A204.1 (cell line): ENCODE measurements at regions not wholly inside any gene's neighbourhood (a gene's known extent, or its start where the extent isn't known, plus 50 kb on each side); places are given as distances from the start of the nearest gene placed in this dataset.
A peak's percentile ranks its signal among the peaks of the same experiment; 100 is the strongest.

Source experiments
- FAIRE-seq: peaks from 2 replicates; lab custom pipeline; 2012; peaks lifted over from hg19 to GRCh38; lab: Jason Lieb, UNC

DNA sequence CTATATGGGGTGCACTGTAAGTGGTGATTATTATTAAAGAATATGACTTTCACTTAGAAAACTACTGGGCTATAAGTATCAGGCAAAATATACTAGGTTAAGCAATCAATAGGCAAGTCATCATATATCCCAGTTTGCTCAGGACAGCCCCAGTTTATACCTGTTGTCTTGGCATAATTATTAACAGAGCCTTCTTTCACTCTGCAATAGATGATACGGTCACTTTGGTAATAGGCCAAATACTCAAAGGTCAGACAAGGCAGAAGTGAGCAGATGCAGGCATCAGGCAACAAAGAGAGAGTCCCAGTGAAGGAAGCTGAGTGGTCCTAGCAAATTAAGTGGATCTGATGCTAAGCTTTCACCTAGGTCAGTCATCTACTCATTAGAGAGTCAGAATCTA, 599.9 kb downstream of the LMO4 start:
- no peak for FAIRE-seq

DNA sequence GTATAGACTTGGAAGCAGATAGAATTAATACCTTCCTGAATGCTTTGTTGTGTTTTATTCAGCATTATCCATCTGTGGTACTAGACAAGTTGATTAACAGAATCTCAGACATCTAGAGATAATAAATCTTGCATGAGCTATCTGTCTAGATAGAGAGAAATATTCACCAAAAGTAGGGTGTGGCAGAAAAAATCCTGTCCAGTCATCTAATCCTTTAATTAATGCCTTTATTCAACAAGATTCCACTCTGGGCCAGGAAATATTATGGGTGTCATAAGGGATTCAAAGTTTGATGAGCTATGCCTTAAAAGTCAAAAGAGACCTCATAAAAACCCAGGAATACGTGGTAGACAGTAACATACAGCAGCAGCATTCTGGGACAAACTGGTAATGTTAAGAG, 601.2 kb downstream of the LMO4 start:
- FAIRE-seq: no peak

DNA sequence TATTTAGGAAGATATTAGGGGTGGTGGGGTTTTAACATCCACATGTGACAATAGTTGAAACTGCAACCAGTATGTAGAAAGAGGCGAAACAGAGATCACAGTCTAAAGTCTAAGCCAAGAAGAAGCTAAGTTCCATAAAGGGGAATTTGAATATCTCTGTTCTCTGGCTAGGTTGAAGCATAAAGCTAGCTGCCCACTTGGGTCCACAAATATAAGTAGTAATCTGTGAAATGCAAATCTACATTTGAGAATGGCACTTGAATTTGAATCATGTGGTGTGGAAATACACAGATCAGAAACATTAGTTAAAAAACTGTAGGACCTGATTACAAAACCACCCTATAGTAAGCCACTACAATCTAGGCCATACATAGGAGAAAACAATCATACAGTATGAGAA, 602.1 kb downstream of the LMO4 start:
- no peak for FAIRE-seq

DNA sequence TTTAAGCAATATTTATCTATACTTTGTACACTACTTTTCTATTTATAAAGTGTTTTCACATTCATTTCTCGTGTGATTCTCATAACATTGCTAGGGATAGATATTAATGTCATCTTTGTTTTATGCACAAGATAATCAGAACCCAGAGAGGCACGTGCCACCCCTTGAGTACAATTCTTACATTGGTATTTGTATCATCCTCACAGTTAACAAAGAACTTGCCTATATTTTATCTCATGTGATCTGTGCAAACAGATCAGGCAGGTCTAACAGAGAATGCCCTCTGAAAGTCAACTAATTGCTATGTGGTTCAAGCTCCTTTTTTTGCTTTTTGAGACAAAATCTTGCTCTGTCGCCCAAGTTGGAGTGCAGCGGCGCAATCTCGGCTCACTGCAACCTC, 604.5 kb downstream of the LMO4 start:
- FAIRE-seq: no peak

DNA sequence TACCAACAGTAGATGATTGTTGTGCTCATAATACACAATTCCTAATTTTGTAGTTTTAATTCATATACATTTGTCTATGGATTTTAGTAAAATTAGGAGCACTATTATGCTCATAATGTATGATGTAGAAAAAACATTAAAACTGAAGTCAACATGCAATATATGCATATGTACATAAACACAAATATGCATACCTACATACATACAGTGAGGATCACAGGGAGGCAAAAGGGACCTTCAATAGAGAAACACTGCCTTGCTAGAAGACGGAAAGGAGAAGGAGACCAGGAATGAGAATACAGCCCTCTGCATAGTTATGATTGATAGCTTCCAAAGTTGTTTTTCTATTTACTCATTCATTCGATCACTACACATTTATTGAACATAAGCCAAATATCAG, 606.5 kb downstream of the LMO4 start:
- no peak for FAIRE-seq

DNA sequence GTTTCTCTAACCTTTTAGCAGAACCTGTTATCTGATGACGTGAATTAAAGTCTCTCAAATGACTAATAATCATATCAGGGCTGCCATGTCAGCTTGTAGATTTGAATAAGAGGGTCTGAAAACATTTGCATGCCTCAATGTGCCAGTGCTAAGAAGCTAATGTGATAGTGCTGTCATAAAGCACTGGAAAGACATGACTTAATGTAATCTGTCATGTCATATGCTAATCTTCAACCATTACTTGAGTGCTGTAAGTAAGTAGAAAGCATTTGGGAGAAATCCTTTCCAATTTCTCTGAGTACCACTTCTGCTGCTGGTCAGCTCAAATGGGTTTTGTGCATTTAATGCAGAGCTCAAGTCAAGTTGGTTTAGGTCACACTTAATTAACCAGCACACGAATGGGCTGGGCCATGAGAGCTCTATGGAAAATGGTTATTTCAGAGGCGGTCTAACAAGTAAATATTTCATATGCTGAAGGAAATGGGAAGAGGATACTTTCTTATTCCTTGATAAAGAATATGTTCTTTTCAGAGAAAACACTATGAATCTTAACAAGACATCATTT, 609.2 kb downstream of the LMO4 start:
- no peak for FAIRE-seq

DNA sequence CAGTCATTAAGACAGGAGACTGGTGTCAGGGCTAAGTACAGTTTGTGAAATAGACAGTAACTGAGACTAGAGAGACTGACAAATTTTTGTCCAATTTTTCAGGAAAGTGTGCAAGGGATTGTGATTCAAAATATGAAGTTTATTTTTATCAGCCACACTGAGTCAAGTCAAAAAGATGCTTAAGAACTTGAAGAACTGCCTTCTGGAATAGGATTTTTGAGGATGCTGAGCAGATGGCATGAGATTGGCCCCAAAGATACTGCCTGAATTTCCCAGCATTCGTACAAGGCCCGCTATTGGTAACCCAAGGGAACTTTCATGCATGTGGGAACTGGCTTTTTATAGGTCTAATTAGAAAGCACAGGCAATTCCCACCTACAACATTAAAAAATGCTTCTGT, 610.0 kb downstream of the LMO4 start:
- FAIRE-seq: no peak

DNA sequence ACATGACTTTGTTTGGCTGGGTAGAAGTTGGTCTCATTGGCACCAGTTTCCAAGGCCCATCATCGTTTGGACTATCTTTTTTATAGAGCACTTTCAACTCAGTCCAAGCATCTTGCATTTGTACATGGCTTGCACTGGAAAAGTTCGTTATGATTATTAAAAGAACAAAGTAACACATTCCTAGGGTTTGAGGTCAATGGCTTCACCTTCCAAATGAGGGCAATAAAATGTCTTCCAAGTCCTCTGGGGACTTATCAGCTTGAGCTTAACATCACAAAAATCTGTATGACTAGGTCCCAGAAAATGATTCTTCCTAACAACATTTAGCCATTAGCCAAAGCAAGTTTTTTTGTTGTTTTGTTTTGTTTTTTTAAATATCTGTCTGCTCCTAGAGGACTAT, 610.8 kb downstream of the LMO4 start:
- FAIRE-seq: no peak

DNA sequence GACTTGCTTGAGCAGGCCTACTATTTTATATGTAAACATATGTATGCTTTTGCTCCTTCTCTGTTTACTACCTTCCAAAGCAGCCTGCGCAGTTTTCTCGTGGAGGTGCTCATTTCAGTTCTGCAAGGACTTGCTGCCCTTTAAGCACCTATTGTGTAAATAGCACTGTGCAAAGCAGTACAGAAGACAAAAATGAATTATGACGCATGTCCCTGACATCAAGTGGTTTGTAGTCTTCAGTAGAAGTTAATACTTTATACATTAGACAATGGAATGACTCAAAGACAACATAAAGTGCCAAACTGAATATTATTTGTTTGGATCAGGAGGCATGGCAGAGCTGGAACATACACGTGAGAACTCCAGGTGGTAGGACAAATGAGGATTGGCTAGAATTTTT, 611.7 kb downstream of the LMO4 start:
- no peak for FAIRE-seq

DNA sequence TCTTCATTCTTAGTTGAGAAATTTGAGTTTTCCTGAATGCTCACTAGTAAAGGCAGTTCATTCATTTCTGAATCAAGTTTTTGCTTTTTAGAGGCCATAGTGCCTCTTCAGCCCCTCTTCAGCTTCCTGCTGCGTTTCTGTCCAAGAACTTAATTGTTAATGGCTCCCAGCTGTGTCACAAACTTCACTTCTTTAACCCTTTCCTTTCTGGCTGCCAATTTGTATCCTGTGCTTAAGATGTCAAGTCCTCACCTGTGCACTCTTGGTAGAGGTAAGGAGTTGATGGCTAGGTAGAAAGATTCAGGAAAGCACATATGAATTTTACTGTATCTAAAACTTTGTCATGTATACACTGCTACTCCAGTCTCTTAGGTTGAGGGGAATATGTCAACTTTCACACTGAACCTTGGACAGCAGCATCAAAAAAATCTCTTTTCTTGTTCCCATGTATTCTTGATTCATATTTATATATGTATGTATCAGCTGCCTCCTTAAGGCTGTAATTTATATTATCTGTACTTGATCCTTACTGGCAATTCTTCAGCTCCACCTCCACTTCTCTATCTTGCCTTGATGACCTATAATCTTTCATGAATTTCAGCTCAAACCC, 612.8 kb downstream of the LMO4 start:
- no peak for FAIRE-seq

DNA sequence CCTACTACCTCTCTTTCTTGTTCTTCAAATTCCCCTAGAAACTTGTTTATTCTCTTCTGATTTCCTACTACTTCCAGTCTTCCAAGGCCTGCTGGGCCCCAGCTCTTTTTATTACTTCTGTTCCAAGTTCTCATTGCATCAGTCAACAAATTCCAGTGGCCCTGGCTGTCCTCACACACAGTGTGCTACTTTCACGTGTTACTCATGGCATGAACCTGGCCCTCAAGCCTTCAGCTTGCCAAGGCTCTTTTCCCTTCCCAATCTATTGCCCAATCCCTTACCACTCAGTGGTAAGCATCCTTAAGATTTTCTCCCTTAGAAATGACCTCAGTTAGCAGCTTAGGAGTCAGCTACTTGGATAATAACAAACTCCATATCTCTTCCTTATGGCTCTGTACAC, 613.5 kb downstream of the LMO4 start:
- FAIRE-seq: no peak

DNA sequence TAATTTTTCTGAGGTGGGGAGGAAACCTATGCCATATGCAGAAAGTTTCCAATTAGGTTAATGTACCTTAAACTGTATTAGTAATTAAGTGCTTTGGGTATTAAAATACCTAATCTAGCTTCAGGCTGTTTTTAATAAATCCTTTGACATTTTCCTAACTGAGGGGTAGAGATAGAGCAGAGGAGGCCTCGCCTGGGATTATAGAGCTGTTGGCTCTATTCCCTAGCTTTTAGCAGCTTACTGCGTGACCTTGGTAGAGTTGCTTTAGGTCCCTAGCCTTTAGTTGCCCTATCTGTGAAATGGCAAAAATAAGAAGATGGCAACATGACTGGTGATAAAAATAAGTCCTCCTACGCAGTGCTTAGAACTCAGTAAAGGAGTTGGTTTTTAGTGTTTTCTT, 621.0 kb downstream of the LMO4 start:
- no peak for FAIRE-seq

DNA sequence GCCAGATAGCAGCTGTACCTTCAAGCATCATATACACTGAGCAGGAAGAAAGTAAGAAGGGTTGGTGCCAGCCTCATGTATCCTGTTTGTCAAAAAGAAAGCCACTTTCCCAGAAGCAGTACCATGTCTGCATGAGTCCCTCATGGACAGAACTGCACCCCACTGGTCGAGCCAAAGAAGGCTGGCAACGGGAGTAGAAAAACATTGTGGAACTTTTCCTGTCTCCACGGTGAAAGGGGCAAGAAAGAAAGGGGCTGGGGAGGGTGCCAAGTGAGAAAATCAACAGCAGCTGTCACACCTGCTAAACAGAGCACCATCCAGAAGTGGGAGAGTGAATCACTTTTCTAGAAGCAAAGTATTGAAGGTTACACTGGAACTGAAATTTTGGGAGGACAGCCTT, 621.7 kb downstream of the LMO4 start:
- no peak for FAIRE-seq

DNA sequence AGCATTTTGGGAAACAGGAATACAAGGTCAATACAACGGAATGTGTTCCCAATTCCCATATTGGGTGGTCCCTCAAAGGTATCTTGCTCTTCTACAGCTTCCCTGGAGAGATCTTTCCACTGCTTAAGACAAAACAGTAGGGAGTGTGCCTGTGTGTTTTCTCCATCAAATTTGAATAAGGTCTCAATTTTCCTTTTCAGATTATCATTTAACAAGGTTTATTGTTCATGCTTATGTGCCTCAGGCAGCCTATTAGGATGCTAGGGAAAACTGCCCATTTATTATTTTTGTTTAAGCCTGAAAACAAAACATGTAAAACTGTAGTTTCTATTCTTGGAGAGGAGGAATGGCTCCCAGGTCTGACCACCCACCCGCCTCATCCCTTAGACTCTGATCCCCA, 622.7 kb downstream of the LMO4 start:
- no peak for FAIRE-seq

DNA sequence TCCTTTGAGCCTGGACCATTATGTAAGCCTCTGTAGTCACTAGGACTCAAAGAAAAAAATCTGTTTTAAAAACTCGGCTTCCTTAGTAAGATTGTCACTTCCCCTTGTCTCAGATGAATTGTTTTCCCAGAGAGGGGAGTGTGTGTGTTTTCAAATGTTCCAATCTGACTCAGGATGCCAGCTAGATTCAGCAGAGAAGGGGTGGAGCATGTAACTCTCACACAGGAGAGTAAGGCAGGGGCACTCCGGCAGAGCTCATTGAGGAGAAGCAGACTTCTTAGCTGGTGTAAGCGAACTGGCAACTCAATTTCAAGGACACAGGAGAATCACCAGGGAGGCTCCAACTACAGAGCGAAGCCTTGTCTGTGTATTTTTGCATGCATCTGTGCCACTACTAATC, 623.2 kb downstream of the LMO4 start:
- FAIRE-seq: no peak

DNA sequence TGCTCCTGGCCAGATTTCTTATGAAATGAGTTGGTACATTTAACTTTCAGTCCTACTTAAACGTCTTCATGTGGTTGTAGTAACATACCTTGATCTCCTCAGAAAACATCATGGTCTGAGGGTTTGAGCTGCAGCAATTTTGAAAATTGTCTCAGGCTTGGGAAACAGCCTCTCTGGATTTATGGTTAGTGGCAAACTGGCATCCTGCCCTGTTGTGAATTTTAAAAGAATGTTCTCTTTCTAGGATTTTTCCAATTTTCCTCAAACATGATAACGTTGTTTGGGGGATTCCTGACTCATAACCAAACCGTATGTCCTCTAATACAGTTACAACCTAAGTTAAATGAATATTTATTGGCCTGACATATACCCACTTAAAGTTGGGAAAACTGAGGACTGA, 624.4 kb downstream of the LMO4 start:
- no peak for FAIRE-seq

DNA sequence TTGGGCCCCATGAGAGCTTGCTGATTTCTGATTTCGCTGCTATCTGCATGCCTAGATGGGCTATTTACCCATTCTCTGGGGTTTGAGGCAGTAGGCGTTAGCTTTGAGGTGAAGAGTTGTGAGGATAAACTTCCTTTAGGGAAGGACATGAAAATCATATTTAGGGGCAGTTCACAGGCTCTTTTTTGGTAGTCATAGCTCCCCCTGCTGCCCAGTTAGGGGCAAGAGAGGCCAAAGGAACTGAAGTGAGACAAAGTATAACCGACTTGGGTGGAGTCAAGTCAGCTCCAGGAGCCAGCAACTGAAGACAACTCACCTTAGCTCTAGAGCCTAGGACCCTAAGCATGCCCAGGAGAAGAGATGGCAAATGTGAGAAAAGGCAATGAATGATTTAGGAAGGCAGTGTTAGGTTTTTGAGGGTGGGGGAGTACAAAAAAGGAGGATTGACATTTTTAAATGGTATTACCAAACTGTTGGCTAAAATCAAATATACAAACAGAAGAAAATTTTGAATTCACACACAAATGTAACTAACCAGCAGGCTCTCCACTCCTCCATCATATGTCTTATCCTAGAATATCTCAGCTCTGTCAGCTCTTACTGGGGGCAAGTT, 625.2 kb downstream of the LMO4 start:
- FAIRE-seq: peak; percentile 44

DNA sequence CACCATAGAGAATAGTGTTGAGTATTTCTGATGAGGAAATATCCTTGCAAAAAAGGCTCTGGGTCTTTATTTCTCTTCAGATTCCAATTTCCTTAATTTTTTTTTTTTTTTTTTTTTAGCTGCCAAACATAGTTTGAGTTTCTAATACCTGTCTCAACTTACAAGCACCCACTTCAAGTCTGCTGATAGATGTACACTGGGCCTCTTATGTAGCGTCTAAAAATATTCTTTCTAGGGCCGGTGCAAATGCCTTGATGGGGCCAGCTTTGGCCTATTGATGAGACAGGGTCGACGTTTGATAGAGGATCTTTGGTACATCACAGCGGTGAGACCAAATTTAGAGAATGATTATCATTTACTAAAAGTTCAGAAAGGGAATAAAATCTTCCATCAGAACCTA, 626.4 kb downstream of the LMO4 start:
- no peak for FAIRE-seq

DNA sequence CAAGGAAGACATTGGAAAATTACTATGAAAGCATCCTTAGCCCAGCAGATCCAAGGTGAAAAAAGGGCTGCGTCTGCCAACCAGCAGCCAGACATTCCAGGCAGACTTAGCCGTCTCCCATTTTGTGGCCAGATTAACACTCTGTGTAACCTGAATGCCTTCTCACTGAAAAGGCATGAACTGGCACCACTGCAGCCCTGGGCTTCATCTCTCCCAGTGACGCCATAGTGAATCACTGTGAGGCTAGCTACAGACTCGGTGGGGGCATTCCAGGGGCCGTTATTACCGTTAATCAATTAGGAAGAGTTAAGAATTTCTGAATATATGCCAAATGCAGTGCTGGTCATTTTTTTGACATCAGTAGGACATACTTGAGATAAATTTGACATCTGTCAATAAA, 627.4 kb downstream of the LMO4 start:
- FAIRE-seq: no peak

DNA sequence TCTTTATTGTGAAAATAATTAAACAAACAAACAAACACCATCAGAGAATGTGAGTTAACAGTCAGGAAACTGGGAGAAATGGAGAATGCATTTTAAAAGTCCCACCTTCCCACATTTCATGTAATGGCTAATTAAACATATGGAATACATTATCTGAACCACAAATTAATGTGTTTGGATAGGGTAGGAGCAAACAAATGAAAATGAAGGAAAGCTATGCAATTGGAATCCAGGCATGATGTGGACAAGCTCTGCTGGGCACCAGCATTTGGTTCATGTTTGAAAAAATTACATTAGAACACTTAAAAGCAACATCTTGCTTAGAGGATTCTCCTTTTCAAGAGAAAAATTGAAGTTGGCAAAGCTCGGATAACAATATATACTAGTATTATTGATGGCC, 628.1 kb downstream of the LMO4 start:
- FAIRE-seq: no peak

DNA sequence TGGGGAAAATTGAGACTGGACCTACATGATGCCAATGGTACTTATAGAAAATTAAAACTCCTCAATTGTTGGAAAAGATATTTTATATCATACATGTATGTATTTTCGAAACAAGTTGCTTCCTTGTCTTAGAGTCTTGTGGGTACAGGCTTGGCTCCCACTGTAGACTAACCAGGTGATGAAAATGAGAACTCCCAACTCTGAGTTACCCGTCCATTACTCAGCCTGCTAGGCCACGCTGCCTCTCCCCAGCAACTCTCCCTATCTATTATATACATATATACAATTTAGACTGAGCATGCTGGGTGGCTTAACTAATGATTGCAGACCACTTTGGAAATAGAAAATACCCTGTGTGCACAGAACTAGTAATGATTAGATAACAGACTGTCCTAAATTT, 628.7 kb downstream of the LMO4 start:
- no peak for FAIRE-seq

DNA sequence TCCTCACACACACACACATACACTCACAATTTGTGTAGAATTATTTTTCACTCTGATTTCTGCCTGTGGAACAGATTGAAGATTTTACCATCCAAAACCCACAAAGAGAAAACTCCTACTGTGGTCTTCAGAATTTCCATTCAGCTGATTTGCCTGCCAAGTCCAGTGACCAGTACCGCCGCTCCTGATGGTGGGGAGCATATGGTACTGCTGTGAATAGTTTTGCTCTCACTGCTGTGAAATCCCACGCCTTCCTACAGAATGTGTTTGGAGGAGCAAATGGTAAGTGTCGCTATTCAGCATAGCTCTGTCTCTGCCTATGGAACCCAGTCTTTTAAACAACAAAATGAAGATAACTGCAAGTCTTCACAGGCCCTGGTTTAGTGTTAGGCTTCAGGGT, 629.5 kb downstream of the LMO4 start:
- no peak for FAIRE-seq

DNA sequence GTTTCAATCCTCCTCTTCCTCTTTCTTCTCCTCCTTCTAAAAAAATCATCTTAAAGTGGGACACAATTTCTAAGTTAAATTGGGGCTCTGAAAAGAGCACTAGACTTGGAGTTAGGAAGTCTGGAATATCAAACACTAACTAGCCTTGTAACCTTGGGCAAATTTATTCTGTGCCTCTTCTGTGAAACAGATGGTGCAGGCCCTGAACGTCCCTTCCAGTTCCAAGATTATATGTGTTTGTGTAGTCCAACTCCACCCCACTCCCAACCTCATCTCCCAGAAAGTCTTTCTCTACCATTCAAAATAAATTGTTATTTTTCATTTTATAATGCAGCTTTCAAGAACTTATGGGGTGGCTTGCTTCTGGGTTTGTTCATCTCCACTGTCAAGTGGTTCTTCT, 630.0 kb downstream of the LMO4 start:
- FAIRE-seq: no peak

DNA sequence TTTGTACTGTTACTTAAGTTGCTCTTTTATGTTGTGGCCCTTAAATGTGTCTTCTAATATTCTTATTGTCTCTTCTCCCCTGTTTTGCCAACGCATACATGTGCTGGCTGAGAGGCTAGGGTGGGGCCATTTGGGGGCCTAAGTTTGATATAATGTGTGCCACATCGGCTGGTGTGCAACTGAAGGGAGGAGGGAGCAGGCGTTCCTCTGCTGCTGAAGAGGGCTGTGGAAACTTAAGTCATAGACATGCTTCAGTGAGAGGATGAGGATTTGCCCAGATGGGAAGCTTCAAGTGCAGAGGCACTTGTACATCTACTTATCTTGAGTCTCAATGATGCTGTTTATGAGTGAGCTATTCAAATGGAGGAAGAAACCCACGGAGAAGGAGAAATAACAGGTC, 630.6 kb downstream of the LMO4 start:
- FAIRE-seq: no peak

DNA sequence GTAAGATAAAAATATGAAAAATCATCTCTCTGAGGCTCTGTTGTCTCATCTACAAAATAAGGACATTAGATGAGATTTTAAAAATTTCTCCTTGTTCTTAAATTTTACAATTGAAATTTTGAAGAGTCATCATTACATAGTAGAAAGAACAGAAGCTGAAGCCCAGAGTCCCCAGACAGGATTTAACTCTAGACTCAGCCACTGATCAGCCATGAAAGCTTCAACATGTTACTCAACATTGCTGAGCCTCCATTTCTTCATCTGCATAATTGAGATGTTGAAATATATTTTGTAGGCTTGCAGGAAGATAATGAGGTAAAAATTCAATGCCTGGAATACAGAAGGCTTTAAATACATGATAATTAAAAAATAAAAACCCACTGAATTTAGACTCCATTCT, 633.3 kb downstream of the LMO4 start:
- no peak for FAIRE-seq
